BLaER1 treated with 17β-estradiol and CSF1 and Interleukin-3, amounts not matched to agents 10 nM and 100 nM (cell line): ENCODE measurements at regions not wholly inside any gene's neighbourhood (a gene's known extent, or its start where the extent isn't known, plus 50 kb on each side); places are given as distances from the start of the nearest gene placed in this dataset.
"Not testable (repeated sequence)": the region's sequence is repeated elsewhere in the genome, so short reads cannot be mapped to it uniquely, and the experiment has no call there.

Experiments
- H3K27ac ChIP-seq, 11 experiments: shearing (Covaris generic); formaldehyde crosslinking; 2 replicates each; pipeline ENCODE4 v1.8.1; 2022
- H3K27me3 ChIP-seq, 11 experiments: shearing (Covaris generic); formaldehyde crosslinking; 2 replicates each; pipeline ENCODE4 v1.8.1; 2022
- H3K36me3 ChIP-seq, 11 experiments: shearing (Covaris generic); formaldehyde crosslinking; 2 replicates each; pipeline ENCODE4 v1.8.1; 2022
- H3K4me1 ChIP-seq, 10 experiments: shearing (Covaris generic); formaldehyde crosslinking; 2 replicates each; pipeline ENCODE4 v1.8.1; 2022
- H3K4me2 ChIP-seq, 11 experiments: shearing (Covaris generic); formaldehyde crosslinking; 2 replicates each; pipeline ENCODE4 v1.8.1; 2022
- H3K4me3 ChIP-seq, 10 experiments: shearing (Covaris generic); formaldehyde crosslinking; 2 replicates each; pipeline ENCODE4 v1.8.1; 2022
- H3K9ac ChIP-seq, 11 experiments: shearing (Covaris generic); formaldehyde crosslinking; 2 replicates each; pipeline ENCODE4 v1.8.1; 2022
- H3K9me3 ChIP-seq, 11 experiments: shearing (Covaris generic); formaldehyde crosslinking; replicated peaks in 1 of 11; 2 replicates each; pipeline ENCODE4 v1.8.1; 2022
- H4K20me1 ChIP-seq, 11 experiments: shearing (Covaris generic); formaldehyde crosslinking; 2 replicates each; pipeline ENCODE4 v1.8.1; 2022
- Cebpa-rat ChIP-seq, 11 experiments: shearing (Covaris generic); IDR thresholded peaks; 2 replicates each; pipeline ENCODE4 v1.8.1; 2022

- Histone ChIP-seq H3K4me3 (no peak overlapping the region), H3K27me3 (no peaks in the 10 kb centered on the region), H3K36me3 (no peaks in the 10 kb centered on the region), H4K20me1 (no peaks in the 10 kb centered on the region), H3K9me3 (no peaks in the 10 kb centered on the region), H3K27ac (no peak overlapping the region), H3K9ac (no peak overlapping the region), H3K4me1 (peaks cover 0 to 10% (median 0%) of the 10 kb centered on the region in 10 experiments; a peak in 4 of 20 replicates), H3K4me2 (no peak overlapping the region)
- TF ChIP-seq Cebpa-rat (IDR thresholded peaks at IDR 0.05) = no peak
These were observed 742.2 kb upstream of the TMPRSS15 start for GRCh38 chr21:19145682-19146293.

GRCh38 chr21:19148056-19148455 lies 744.5 kb upstream of the TMPRSS15 start:
- Histone ChIP-seq H3K4me3 (no peak overlapping the region), H3K4me2 (peak overlapping the region in 1 of 11 experiments; percentile 54; a peak in 1 of 22 replicates), H3K27ac (no peak overlapping the region), H4K20me1 (no peaks in the 10 kb centered on the region), H3K4me1 (peaks cover 0 to 10% (median 0%) of the 10 kb centered on the region in 10 experiments; a peak in 4 of 20 replicates), H3K9me3 (no peaks in the 10 kb centered on the region), H3K36me3 (no peaks in the 10 kb centered on the region), H3K9ac (no peak overlapping the region), H3K27me3 (no peaks in the 10 kb centered on the region)
- no peak for TF ChIP-seq Cebpa-rat (IDR thresholded peaks at IDR 0.05)

DNA sequence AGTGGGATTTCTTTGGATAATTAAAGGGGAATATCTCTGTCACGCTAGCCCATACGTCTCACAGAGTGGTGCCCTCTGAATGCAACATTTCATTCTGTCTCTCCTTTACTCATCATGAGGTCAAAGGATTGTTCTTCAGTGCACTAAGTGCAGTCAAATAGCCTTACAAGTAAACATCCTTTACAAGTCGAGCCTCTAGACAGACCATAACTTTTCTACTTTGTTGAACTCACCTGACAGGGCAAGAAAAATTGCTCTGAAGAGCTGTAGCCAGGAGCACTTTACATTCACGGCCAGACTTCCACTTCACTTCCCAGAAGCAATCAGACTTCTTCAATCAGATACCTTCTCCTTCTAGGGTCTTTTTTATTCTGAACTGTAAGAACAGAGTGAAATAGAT lies 768.0 kb upstream of the TMPRSS15 start:
- Histone ChIP-seq H4K20me1 (no peaks in the 10 kb centered on the region), H3K27me3 (no peaks in the 10 kb centered on the region), H3K4me1 (no peaks in the 10 kb centered on the region), H3K36me3 (no peaks in the 10 kb centered on the region), H3K9me3 (no peaks in the 10 kb centered on the region), H3K27ac (no peak overlapping the region), H3K9ac (no peak overlapping the region), H3K4me3 (no peak overlapping the region), H3K4me2 (no peak overlapping the region)
- no peak for TF ChIP-seq Cebpa-rat (IDR thresholded peaks at IDR 0.05)

- H3K4me1 ChIP-seq = no peaks in the 10 kb centered on the region
- H3K9ac ChIP-seq = no peak overlapping the region
- no peak overlapping the region for H3K4me3 ChIP-seq
- H3K27me3 ChIP-seq = no peaks in the 10 kb centered on the region
- H3K9me3 ChIP-seq = no peaks in the 10 kb centered on the region
- no peak for TF ChIP-seq Cebpa-rat (IDR thresholded peaks at IDR 0.05)
- H3K27ac ChIP-seq = no peak overlapping the region
- no peaks in the 10 kb centered on the region for H3K36me3 ChIP-seq
- H4K20me1 ChIP-seq = no peaks in the 10 kb centered on the region
- H3K4me2 ChIP-seq = no peak overlapping the region
These were observed 778.1 kb upstream of the TMPRSS15 start for GRCh38 chr21:19181604-19182140.

- Histone ChIP-seq H3K27me3 (no peaks in the 10 kb centered on the region), H3K4me1 (no peaks in the 10 kb centered on the region), H3K27ac (no peak overlapping the region), H3K4me3 (no peak overlapping the region), H3K9me3 (no peaks in the 10 kb centered on the region), H3K36me3 (no peaks in the 10 kb centered on the region), H3K4me2 (no peak overlapping the region), H3K9ac (no peak overlapping the region), H4K20me1 (no peaks in the 10 kb centered on the region)
- TF ChIP-seq Cebpa-rat (IDR thresholded peaks at IDR 0.05) = no peak
These were observed 794.4 kb upstream of the TMPRSS15 start for GRCh38 chr21:19197950-19198349.

GRCh38 chr21:19198801-19199200 lies 795.2 kb upstream of the TMPRSS15 start:
- TF ChIP-seq Cebpa-rat (IDR thresholded peaks at IDR 0.05) = no peak
- H3K36me3 ChIP-seq = no peaks in the 10 kb centered on the region
- no peak overlapping the region for H3K9ac ChIP-seq
- H3K27ac ChIP-seq = no peak overlapping the region
- no peaks in the 10 kb centered on the region for H3K4me1 ChIP-seq
- H3K4me2 ChIP-seq = no peak overlapping the region
- no peaks in the 10 kb centered on the region for H4K20me1 ChIP-seq
- no peaks in the 10 kb centered on the region for H3K27me3 ChIP-seq
- H3K4me3 ChIP-seq = no peak overlapping the region
- H3K9me3 ChIP-seq = no peaks in the 10 kb centered on the region

- H3K27me3 ChIP-seq = no peaks in the 10 kb centered on the region
- no peak overlapping the region for H3K9ac ChIP-seq
- H3K4me2 ChIP-seq = no peak overlapping the region
- TF ChIP-seq Cebpa-rat (IDR thresholded peaks at IDR 0.05) = no peak
- H3K36me3 ChIP-seq = no peaks in the 10 kb centered on the region
- no peaks in the 10 kb centered on the region for H4K20me1 ChIP-seq
- no peak overlapping the region for H3K4me3 ChIP-seq
- H3K9me3 ChIP-seq = no peaks in the 10 kb centered on the region
- H3K4me1 ChIP-seq = no peaks in the 10 kb centered on the region
- no peak overlapping the region for H3K27ac ChIP-seq
These were observed 814.6 kb upstream of the TMPRSS15 start for GRCh38 chr21:19218163-19218562.

- no peak overlapping the region for H3K4me2 ChIP-seq
- H3K4me3 ChIP-seq = no peak overlapping the region
- H3K27ac ChIP-seq = no peak overlapping the region
- no peak overlapping the region for H3K9ac ChIP-seq
- TF ChIP-seq Cebpa-rat (IDR thresholded peaks at IDR 0.05) = no peak
- no peaks in the 10 kb centered on the region for H4K20me1 ChIP-seq
- H3K27me3 ChIP-seq = no peaks in the 10 kb centered on the region
- H3K9me3 ChIP-seq = no peaks in the 10 kb centered on the region
- no peaks in the 10 kb centered on the region for H3K36me3 ChIP-seq
- H3K4me1 ChIP-seq = no peaks in the 10 kb centered on the region
These were observed 820.5 kb upstream of the TMPRSS15 start for GRCh38 chr21:19224090-19224489.

DNA sequence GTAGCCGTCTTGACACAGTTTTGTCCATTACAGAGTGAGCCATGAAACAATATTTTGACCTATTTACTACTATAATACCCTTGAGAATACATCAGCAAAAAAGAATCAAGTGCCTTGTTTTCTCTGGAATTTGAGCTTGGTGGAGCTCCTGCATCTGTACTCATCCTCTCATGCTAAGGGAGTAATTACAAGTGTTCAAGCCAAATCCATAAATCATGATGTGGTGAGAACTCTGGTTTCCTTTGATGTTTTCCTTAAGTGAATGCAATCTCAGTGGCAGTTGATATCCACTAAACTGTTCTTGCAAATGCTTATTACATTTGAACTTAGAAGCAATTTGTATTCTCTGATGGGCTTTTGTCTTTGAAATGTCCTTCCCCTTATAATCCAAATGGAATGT lies 824.6 kb upstream of the TMPRSS15 start:
- H3K9ac ChIP-seq = no peak overlapping the region
- H3K36me3 ChIP-seq = no peaks in the 10 kb centered on the region
- no peak overlapping the region for H3K27ac ChIP-seq
- no peaks in the 10 kb centered on the region for H3K9me3 ChIP-seq
- no peak for TF ChIP-seq Cebpa-rat (IDR thresholded peaks at IDR 0.05)
- H4K20me1 ChIP-seq = no peaks in the 10 kb centered on the region
- H3K4me2 ChIP-seq = no peak overlapping the region
- H3K4me3 ChIP-seq = no peak overlapping the region
- H3K27me3 ChIP-seq = no peaks in the 10 kb centered on the region
- H3K4me1 ChIP-seq = no peaks in the 10 kb centered on the region

GRCh38 chr21:19233841-19234240 lies 830.3 kb upstream of the TMPRSS15 start:
- H3K4me2 ChIP-seq, H3K4me3 ChIP-seq, H3K4me1 ChIP-seq, H3K9ac ChIP-seq, H3K9me3 ChIP-seq, H3K27me3 ChIP-seq, H3K36me3 ChIP-seq, H4K20me1 ChIP-seq, H3K27ac ChIP-seq: not testable (repeated sequence)
